Myocyte (in vitro differentiated cells): ENCODE measurements at regions not wholly inside any gene's neighbourhood (a gene's known extent, or its start where the extent isn't known, plus 50 kb on each side); places are given as distances from the start of the nearest gene placed in this dataset.

Source experiments
- DNase-seq: peaks from one replicate; pipeline ENCODE4 v3.0.0-alpha.2; 2012; ENCODE audit warnings: low read depth

DNA sequence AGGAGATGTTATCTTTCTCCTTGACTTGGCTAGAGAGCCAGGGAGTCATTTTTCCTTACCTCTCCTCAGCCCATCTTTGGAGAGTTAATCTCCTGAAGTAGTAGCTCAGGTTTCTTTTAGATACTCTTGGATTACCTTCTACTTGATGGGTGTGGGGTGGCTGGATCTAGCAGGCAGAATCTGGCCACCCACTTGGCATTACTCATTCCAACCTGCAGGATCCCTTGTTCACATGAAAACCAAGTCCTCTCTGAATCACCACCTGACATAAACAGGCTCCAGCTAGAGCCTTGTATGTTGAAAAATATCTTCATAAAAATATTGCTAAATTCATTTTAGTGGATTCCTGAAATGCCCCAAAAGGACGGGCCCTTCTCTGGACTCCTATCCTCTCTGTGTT, 250.6 kb upstream of the PLET1 start:
- peak; percentile 16 for DNase-seq

DNA sequence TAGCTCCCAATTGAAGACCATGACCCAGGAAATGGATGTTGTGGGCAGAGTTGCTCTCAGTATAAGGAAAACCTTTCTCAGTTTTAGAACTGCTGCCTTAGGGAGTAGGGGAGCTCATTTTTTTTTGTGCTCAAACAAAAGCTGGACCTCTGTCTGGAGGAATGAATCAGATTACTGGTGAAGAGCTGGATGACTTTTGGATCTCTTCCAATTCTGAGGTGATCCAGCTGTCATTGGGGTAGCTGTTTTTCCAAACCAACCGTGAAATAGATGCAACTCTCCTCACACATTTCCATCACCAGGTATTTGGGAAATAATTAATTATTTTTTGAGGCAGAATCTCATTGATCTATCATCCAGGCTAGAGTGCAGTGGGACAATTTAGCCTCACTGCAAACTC, 251.3 kb upstream of the PLET1 start:
- peak; percentile 63 for DNase-seq

DNA sequence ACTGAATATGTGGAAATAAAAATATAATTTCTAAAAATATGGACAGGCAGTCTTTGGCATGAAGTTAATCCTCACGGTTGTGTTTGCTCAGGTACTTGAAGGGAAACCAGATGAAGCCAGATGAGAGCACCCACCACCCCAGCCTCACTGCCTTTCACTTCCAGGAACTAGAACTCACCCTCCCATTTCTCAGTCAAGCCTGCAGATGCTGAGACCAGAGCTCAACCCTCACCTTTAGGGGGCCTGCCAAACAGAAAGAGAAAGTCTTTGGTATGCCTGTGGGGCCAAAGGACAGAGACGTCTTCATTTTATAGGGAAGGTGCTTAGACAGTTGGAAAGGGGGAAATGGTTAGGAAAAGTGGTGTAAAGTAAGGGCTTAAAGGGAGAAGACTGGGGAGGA, 252.8 kb upstream of the PLET1 start:
- no peak for DNase-seq

DNA sequence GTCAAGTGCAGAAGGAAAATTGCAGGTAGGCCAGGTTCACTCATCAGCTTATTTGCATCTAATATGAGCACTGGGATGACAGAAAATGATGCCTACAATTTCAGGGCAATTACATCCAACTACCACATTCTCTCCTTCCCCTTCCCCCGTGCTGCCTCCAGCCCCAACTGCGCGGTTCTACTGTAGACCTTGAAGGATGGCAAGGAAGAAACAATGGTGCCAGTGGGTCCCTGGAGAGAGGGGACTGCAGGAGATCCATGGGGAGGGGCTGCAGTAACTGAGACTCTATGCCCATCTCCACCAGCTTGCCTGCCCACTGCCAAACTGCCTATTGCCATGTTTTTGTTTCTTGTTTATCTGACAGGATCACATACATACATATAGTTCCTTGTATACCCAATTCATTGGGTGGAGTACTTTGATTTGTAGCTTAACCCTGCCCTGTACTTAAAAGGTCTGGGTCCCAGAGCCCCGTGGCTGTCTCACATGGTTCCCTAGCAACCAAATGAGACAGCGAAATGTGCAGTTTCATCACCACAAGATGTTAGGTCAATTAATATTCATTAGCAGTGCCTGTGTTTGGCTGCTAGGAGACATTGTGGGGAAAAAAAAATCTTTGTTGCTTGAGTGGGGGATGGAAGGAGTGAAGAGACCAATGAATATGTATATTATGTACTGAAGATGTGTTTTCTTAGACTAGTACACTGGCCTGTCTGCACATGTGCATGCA, 253.5 kb upstream of the PLET1 start:
- no peak for DNase-seq

DNA sequence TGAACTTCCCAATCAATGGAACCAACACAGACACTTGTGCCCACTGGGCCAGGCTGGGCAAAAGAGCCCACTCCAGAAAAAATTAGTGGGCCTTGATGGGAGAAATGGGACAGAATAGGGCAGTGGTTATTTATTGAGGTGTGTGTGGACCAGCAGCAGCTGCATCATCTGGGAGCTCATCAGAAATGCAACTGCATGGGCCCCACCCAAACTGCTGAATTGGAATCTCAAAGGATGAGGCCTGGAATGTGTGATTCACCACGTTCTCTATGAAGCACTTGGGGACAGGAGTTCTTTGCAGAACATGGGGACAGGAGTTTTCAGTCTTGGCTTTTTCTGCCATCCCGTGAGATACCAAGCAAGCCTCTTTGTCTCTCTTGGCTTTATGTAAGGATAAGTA, 255.6 kb upstream of the PLET1 start:
- DNase-seq, result peak; percentile 82

DNA sequence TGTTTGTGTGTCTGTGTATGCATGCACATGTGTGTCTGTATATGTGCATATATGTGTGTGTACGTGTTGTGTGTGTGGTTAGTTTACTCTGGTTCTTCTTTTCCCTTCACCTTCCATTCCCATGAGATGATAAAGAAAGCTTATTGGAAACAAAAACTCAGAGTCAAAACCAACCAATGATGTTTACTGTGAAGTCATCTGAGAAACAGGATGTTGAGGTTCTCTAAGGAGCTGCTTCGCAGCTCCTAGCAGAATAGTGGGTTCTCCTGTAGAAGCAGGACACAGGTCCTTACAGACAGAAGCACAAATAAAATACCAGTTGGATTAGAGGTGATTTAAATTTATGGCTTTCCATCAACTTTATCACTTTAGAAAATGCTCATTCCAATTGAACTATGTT, 256.1 kb upstream of the PLET1 start:
- no peak for DNase-seq

DNA sequence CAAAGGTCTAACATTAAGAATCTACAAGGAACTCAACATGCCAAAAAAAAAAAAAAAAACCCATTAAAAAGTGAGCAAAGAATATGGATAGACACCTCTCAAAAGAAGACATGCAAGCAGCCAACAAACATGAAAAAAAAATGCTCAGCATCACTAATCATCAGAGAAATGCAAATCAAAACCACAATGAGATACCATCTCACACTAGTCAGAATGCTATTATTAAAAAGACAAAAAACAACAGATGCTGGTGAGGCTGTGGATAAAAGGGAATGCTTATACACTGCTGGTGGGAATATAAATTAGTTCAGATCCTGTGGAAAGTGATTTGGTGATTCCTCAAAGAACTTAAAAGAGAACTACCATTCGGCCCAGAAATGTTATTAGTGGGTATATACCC, 257.7 kb upstream of the PLET1 start:
- DNase-seq, result peak; percentile 71

DNA sequence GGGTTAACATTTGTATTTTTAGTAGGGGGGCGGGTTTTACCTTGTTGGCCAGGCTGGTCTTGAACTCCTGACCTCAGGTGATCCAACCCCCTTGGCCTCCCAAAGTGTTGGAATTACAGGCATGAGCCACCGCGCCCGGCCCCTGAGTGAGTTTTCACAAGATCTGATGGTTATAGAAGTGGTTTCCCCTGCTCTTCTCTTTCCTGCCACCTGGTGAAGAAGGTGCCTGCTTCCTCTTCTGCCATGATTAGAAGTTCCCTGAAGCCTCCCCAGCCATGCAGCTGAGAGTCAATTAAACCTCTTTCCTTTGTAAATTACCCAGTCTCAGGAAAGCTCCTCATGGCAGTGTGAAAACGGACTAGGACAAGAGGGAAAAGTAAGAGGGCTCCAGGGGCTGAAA, 259.1 kb upstream of the PLET1 start:
- DNase-seq, result no peak

DNA sequence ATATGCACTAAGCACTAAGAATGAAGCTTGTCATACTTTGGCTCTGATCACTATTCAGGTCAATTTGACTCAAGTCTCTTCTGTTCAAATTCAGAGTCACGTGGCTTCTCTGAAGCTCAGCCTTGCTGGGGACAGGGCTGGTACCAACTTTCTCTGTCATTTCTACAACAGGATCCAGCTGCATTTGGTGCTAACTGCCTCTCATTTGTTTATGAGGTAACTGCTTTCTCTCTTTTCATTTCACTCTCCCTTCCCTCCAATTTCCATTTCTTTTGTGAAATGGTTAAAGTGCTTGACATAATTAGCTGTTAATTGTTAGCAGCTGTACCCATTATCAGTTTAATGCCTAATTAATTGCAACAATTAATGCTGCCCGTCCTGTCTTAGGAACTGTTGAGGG, 259.7 kb upstream of the PLET1 start:
- DNase-seq, result no peak

DNA sequence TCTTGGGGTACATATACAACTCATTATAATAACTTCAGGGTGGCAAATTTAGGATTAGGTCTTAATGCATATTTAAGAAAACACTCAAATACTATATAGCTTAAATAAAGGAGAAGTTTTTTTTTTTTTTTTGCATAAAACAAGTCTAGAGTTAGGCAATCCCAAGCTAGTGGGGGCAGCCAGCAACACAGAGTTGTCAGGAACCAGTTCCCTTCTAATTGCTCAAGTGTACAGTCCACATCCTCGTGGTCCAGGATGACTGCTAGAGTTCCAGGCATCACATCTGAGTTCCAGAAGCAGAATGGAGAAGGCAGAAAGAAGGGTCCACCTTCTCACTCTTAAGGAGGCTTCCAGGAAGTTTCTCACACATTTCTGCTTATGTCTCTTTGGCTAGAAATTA, 261.9 kb upstream of the PLET1 start:
- DNase-seq, result no peak

DNA sequence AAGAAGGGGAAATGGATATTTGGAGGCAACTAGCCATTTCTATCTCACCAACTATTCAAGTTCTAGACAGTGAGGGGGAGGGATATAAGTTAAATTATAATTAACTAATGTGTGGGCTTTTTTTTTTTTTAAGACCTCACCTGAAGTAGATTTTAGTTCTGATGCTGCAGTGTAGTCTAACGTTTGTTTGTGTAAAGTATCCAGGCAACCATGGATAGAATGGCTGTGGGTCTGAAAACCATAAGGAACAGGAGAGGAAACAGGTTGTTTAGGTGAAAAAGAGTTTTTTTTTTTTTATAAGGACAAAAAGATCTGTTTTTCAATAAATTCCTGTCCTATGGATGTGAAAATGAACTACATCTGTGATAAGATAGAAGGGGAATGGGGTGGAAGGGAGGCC, 262.4 kb upstream of the PLET1 start:
- no peak for DNase-seq

DNA sequence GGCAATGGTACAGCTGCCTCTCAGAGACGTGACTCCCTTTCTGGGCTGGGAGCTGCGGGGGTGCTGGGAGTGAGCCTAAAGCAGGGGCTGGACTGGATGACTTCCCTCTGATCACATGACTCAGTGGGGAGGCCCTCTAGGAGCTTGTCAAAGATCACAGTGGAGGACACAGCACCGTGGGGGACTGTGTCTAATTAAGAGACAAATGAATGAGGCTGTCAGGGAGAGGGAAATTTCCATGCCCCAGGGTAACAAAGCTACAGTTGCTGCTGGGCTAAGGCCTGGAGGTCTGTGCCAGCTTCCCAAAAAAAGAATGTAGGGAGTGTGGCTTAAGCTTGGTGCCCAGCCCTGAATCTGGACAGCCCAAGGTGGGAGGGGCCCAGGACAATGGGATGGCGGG, 262.8 kb upstream of the PLET1 start:
- peak; percentile 90 for DNase-seq

DNA sequence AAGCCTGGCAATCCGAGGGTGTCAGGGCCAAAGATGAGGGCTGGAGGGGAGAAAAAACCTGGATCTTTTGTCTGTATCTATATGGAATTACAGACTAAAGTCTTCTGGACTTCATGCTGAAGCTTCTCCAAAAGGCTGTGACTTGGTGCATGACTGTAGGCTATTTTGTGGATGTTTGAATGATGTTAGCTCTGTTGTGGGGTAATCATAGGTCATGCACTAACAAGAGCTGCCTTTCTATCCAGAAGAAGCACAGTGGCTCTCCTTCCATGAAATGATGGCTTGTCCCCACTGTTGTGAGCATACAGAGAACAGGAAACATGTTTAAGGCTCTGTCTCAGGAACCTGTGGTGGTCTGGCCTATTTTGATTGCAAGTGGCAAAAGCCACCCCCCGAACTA, 263.3 kb upstream of the PLET1 start:
- no peak for DNase-seq

DNA sequence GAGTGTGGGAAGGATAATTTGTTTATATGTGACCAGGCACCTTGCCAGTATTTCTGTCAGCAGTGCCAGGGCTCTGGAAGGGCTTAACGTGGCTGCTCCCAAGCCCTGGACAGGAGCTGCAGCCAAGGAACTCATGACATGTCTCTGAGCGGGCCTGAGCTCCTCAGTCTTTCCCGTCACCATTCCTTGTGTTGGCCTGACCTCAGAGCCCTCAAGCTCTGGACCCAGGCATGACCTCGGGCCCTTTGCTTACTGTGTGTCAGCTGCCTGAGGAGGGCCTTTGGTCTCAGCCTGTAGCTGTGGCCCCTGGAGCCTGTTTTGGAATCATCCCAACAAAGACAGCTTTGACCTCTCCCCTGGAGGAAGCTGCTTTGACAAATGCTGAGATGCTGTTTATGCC, 264.1 kb upstream of the PLET1 start:
- peak; percentile 52 for DNase-seq

DNA sequence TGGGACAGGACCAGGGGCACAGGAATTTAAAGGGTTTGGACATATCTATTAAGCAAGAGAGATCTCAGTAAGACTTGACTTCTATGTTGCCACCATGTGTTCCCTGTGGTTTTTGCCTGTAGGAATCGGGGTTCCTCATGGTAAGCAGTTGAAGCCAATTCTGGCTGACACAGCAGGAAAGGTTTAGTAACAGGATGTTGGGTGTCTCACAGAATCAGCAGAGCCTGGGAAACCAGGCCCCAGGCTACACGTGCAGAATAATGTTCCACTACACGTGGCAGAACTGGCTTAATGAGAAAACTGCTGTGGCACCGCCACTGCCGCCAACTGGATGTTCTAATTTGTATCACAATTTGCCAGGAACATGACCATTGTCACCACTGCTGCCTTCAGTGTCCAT, 264.6 kb upstream of the PLET1 start:
- DNase-seq, result peak; percentile 49

DNA sequence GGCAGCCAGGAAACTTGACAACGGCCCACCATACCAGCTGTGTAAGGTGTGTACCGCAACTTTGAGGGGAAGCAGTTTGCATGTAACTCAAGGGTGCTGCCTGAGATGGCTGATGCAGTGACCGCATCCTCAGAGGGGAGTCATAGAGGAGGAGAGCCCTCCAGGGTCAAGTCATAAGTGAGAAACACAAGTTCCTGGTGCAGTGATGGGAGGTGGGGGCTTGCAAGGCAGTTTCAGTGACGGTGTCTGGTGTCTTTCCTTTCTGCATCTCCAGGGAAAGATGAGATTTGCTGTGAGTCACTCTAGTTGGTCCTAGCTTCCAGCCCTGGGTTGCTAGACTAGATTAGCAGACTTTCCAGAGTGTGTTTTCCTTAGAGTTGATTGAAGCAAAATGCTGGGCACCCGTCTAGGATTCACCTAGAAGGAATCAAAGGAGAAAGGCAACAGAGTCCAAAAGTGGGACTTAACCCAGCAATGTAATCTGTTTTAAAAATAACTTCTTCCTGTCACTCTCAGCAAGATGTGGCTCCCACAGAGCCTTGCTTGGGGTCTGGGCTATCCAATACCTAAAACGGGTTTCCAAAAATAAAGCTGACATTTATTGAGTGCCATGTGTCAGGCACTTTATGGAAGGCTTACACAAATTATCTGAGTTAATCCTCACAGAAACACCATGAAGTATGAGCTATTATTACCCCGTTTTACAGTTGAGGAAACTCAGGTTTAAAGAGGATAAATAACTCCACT, 265.4 kb upstream of the PLET1 start:
- DNase-seq, result peak; percentile 37

DNA sequence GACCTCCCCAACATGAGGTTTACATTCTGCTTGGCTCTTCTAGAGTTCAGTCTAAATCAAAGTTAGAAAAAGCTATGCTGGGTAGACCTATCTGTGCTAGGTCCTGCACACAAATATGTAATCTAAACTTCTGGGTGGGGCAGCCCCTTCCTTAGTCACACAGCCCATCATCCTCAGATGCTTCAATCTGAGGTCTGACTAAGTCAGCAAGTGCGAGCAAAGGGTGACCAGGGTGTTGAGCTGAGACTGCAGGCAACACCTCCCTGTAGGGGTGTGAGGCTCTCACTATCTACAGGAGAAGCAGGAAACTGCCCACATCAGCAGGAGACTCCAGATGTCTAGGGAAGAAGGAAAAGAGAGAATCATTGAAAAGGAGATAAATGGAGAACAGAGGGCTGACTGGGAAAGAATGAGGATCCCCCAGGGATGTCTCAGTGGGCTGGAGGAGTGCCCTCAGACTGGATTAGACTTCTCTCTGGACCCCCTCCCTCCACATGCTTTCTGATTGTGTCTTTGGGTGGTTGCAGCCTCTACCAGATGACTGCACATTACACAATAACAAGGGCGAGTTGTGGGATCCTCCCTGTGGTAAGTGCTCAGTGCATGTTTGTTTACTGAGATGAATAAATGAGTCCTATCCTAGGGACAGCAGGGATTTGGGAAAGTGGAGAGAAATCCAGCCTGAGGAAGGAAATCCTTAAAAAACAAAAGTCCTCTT, 266.2 kb upstream of the PLET1 start:
- peak; percentile 36 for DNase-seq

DNA sequence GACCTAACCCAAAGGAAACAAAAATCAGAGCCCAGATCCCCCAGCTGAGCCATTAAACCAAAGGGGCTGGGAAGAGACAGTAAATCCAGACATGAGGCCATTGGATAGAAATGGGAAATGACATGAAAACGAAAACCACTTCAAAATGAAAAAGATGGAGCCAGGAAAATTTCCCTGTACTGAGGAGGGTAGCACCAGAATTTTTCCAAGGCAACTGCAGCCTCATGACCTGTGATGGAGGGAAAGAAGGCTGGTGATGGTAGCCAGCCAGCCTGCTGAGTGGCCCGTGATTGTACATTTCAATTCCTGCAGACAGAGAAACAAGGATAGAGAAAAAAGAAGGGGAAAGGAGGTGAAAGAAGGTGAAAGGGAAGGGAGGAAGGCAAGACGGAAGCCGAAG, 268.4 kb upstream of the PLET1 start:
- no peak for DNase-seq

DNA sequence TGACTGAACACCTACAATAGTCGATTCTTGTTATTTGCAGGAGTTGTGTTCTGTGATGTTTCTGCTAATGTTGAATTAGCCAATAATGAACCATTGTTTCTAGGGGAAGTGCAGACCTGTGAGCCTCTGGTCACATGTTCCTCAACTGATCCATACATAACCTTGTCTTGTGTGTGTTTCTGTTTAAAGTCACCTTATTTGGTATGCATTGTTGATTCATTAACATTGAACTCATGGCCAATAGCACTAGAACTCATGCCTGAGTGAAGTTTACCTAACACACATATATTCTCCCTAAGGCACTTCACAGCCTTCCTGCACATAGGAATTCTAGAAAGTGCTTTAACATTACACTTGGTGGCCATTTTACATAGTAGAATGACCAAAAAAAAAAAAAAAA, 271.8 kb upstream of the PLET1 start:
- no peak for DNase-seq

DNA sequence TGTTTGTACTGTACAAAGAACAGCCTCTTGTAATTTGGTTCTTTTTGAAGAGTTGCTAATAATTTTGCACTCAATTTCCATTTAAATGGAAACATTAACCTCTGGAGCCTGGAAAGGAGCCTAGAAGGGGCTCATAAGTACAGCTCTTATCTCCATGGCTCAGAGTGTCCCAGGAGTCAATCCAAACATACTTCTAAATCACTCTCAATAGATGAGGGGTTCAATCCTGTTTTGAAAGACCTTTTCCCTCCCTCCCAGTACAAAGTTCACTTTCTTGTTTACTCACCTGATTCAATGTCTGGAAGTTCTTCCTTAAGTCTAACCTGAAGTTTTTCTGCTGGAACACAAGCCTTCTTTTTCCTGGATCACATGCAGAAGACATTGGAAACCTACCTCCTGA, 273.0 kb upstream of the PLET1 start:
- no peak for DNase-seq

DNA sequence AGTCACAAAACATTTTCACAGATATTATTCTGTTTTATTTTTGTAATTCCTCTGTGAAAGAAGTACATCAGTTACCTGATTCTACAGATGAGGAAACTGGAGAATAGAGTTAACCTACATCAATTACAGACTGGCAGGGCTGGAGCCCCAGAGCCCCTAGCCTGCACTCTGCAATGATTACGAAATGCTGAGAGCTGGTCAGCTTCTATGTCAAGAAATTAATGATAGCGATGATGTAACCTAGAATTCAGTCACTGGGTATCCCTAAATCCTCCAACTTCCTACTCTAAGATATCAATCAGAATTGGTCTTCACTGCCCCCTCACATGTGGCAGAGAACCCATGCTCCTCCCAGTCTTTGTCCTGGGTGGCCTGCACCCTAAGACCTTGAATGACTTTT, 273.5 kb upstream of the PLET1 start:
- DNase-seq, result no peak

DNA sequence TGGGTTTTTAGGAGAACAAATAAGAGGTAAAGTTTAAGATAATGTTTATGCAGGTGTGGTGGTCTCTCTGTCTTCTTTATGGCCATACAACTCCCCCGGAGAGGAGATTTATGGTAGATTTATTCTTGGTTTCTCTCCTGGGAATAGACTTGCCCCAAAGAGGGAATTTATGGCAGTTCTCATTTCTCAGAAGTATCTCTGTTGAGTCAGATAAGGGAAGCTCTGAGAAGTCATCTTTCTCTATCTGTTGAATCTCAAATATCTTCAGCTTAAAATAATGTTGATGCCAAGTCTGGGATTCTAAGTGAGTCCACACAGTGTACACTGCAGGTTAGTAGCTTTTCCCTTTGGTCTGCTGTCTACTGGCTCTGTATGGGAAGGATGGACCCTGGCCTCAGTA, 276.4 kb upstream of the PLET1 start:
- DNase-seq, result no peak
